GM23248 (cell line): ENCODE measurements at regions not wholly inside any gene's neighbourhood (a gene's known extent, or its start where the extent isn't known, plus 50 kb on each side); places are given as distances from the start of the nearest gene placed in this dataset.

Experiments
- DNase-seq: peaks from one replicate; pipeline ENCODE4 v3.0.0-alpha.2; 2015
- H2AFZ ChIP-seq: fragments of 200-600 bp; sonication (generic); 2 replicates; pipeline ENCODE4 v1.6.1; 2016; ENCODE audit warnings: antibody characterized with exemption
- H3F3A ChIP-seq: fragments of 200-600 bp; sonication (generic); 2 replicates; pipeline ENCODE4 v1.6.1; 2016; ENCODE audit warnings: mild to moderate bottlenecking, antibody characterized with exemption, mixed run types; ENCODE audit not compliant: insufficient read depth
- H3K27ac ChIP-seq: fragments of 200-600 bp; sonication (generic); 2 replicates; pipeline ENCODE4 v1.5.1; 2016; ENCODE audit warnings: mild to moderate bottlenecking
- H3K27me3 ChIP-seq: fragments of 200-600 bp; sonication (generic); replicated peaks from 2 replicates; pipeline ENCODE4 v1.6.1; 2016; ENCODE audit warnings: mild to moderate bottlenecking; ENCODE audit not compliant: insufficient read depth
- H3K36me3 ChIP-seq: fragments of 200-600 bp; sonication (generic); 2 replicates; pipeline ENCODE4 v1.6.1; 2016; ENCODE audit warnings: low read depth, mild to moderate bottlenecking
- H3K4me1 ChIP-seq: fragments of 200-600 bp; sonication (generic); 2 replicates; pipeline ENCODE4 v1.6.1; 2016; ENCODE audit warnings: mild to moderate bottlenecking; ENCODE audit not compliant: insufficient read depth
- H3K4me2 ChIP-seq: fragments of 200-600 bp; sonication (generic); one replicate; pipeline ENCODE4 v1.6.1; 2016; ENCODE audit warnings: mild to moderate bottlenecking; ENCODE audit not compliant: unreplicated experiment
- H3K4me3 ChIP-seq: fragments of 200-600 bp; sonication (generic); 2 replicates; pipeline ENCODE4 v1.5.1; 2016; ENCODE audit warnings: mild to moderate bottlenecking
- H3K79me2 ChIP-seq: fragments of 200-600 bp; sonication (generic); 2 replicates; pipeline ENCODE4 v1.6.1; 2016; ENCODE audit warnings: mild to moderate bottlenecking; ENCODE audit not compliant: insufficient read depth
- H3K9ac ChIP-seq: fragments of 200-600 bp; sonication (generic); 2 replicates; pipeline ENCODE4 v1.6.1; 2016; ENCODE audit warnings: mild to moderate bottlenecking
- H3K9me2 ChIP-seq: fragments of 200-600 bp; sonication (generic); 2 replicates; pipeline ENCODE4 v1.6.1; 2016; ENCODE audit warnings: mixed run types, mild to moderate bottlenecking, moderate library complexity; ENCODE audit not compliant: insufficient read depth
- H3K9me3 ChIP-seq: fragments of 200-600 bp; sonication (generic); one replicate; pipeline ENCODE4 v1.6.1; 2017; ENCODE audit warnings: low read depth
- H4K20me1 ChIP-seq: fragments of 200-600 bp; sonication (generic); 2 replicates; pipeline ENCODE4 v1.6.0; 2016; ENCODE audit not compliant: insufficient read depth
- EZH2 ChIP-seq: fragments of 200-600 bp; sonication (generic); IDR thresholded peaks from 2 replicates; pipeline ENCODE4 v1.6.1; 2018; ENCODE audit warnings: antibody characterized with exemption, mild to moderate bottlenecking; ENCODE audit not compliant: insufficient read depth, poor library complexity, severe bottlenecking
- EZH2phosphoT487 ChIP-seq: fragments of 200-600 bp; sonication (generic); IDR thresholded peaks from 2 replicates; pipeline ENCODE4 v1.6.1; 2018; ENCODE audit warnings: antibody characterized with exemption, moderate library complexity, mild to moderate bottlenecking, low read depth; ENCODE audit not compliant: insufficient read depth
- WGBS, 2 experiments: methylation state at CpG; one replicate each; pipeline ENCODE4 v1.1.6; 2015 to 2017; ENCODE audit warnings: low lambda C conversion rate in 2 of 2, low coverage in 1 of 2; ENCODE audit errors: missing lambda C conversion rate in 2 of 2; 5-methylcytosine and 5-hydroxymethylcytosine counted together
- in situ Hi-C: fragments of 300-500 bp; cut with MboI; formaldehyde crosslinking; loops from 2 replicates; pipeline ENCODE4 v1.15.0; 2020

GRCh38 chr2:15768142-15768541, 172.2 kb upstream of the MYCN start:
- no peaks in the 10 kb centered on the region for H3F3A ChIP-seq
- in situ Hi-C loops = no loop called here
- H3K79me2 ChIP-seq = no peaks in the 10 kb centered on the region
- no peaks in the 10 kb centered on the region for H3K9me3 ChIP-seq
- H3K4me2 ChIP-seq = no peak overlapping the region
- DNase-seq = no peak
- H3K27me3 ChIP-seq = no peaks in the 10 kb centered on the region
- H4K20me1 ChIP-seq = no peaks in the 10 kb centered on the region
- H3K9me2 ChIP-seq = no peaks in the 10 kb centered on the region
- H2AFZ ChIP-seq = no peak overlapping the region
- no peak for TF ChIP-seq EZH2phosphoT487
- no peak for TF ChIP-seq EZH2
- 64 to 74% methylated on average over 7 of the region's 7 CpGs for WGBS, 2 experiments
- no peak overlapping the region for H3K9ac ChIP-seq
- H3K4me3 ChIP-seq = no peak overlapping the region
- H3K4me1 ChIP-seq = no peaks in the 10 kb centered on the region
- H3K27ac ChIP-seq = no peak overlapping the region
- H3K36me3 ChIP-seq = no peaks in the 10 kb centered on the region

DNA sequence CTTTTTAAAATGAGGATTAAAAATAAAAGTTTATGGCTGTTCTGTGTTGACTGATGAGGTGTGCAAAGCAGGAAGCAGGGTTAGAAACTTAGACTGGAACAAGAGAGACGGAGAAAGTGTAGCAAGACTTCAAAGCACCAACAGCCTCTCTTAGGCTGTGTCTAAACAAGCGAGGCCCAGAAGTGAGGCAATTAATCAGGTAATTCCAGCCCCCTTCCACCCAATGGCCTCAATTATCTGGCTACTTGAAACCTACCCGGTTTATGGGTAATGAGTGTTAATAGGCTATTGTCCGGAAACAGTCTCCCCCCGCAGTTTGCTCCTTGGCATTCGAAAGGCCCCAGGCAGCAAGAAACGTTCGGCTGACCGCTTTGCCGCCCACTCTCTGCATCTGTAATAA, 171.7 kb upstream of the MYCN start:
- H3K27me3 ChIP-seq = no peaks in the 10 kb centered on the region
- H4K20me1 ChIP-seq = no peaks in the 10 kb centered on the region
- H3K4me3 ChIP-seq = no peak overlapping the region
- H3F3A ChIP-seq = no peaks in the 10 kb centered on the region
- H3K4me1 ChIP-seq = no peaks in the 10 kb centered on the region
- in situ Hi-C loops = no loop called here
- H2AFZ ChIP-seq = no peak overlapping the region
- no peak overlapping the region for H3K9ac ChIP-seq
- no peak for DNase-seq
- H3K9me2 ChIP-seq = no peaks in the 10 kb centered on the region
- no peak overlapping the region for H3K27ac ChIP-seq
- H3K9me3 ChIP-seq = no peaks in the 10 kb centered on the region
- H3K4me2 ChIP-seq = no peak overlapping the region
- H3K36me3 ChIP-seq = no peaks in the 10 kb centered on the region
- no peaks in the 10 kb centered on the region for H3K79me2 ChIP-seq
- WGBS, 2 experiments = 34 to 37% methylated on average over 10 of the region's 10 CpGs
- TF ChIP-seq EZH2 (no peak), EZH2phosphoT487 (no peak)

DNA sequence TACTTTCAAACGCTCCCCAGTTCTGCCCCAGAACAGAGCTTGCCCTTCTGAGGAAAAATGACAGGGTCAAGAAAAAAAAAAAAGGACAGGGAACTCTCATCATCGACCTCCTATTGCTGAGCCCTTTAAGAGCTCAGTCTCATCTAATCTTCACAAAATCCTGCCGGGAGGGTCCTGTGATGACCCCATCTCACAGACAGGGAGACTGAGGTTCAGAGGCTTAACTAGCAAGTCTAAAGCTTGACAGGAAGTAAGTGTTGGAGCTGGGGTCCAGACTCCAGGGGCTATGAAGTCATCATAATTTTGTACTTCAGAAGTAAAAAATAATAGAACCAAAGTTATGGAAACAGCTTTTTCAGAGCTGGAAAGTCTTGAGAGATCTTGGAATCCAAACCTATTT, 171.1 kb upstream of the MYCN start:
- in situ Hi-C loops = no loop called here
- TF ChIP-seq EZH2 = no peak
- H3K27me3 ChIP-seq = no peaks in the 10 kb centered on the region
- no peaks in the 10 kb centered on the region for H3K9me3 ChIP-seq
- no peaks in the 10 kb centered on the region for H3K79me2 ChIP-seq
- H3K9ac ChIP-seq = no peak overlapping the region
- H3K36me3 ChIP-seq = no peaks in the 10 kb centered on the region
- no peaks in the 10 kb centered on the region for H3K9me2 ChIP-seq
- 36 to 37% methylated on average over 3 of the region's 3 CpGs for WGBS, 2 experiments
- no peak overlapping the region for H3K27ac ChIP-seq
- DNase-seq = no peak
- no peak overlapping the region for H3K4me3 ChIP-seq
- no peaks in the 10 kb centered on the region for H3K4me1 ChIP-seq
- no peak overlapping the region for H2AFZ ChIP-seq
- H4K20me1 ChIP-seq = no peaks in the 10 kb centered on the region
- no peak overlapping the region for H3K4me2 ChIP-seq
- no peaks in the 10 kb centered on the region for H3F3A ChIP-seq

GRCh38 chr2:15769676-15770547, 170.4 kb upstream of the MYCN start:
- 59 to 66% methylated on average over 13 to 17 of the region's 17 CpGs for WGBS, 2 experiments
- Histone ChIP-seq H3K27ac (no peak overlapping the region), H3K27me3 (no peaks in the 10 kb centered on the region), H3K9me3 (no peaks in the 10 kb centered on the region), H3K79me2 (no peaks in the 10 kb centered on the region), H3K4me2 (no peak overlapping the region), H2AFZ (no peak overlapping the region), H3F3A (no peaks in the 10 kb centered on the region), H3K4me1 (no peaks in the 10 kb centered on the region), H3K9me2 (no peaks in the 10 kb centered on the region), H4K20me1 (no peaks in the 10 kb centered on the region), H3K4me3 (no peak overlapping the region), H3K9ac (no peak overlapping the region), H3K36me3 (no peaks in the 10 kb centered on the region)
- DNase-seq = no peak
- in situ Hi-C loops = no loop called here
- no peak for TF ChIP-seq EZH2phosphoT487
- TF ChIP-seq EZH2 = no peak

- no peaks in the 10 kb centered on the region for H3K9me3 ChIP-seq
- H3K4me3 ChIP-seq = no peak overlapping the region
- no peak for DNase-seq
- no peaks in the 10 kb centered on the region for H3F3A ChIP-seq
- no peaks in the 10 kb centered on the region for H3K79me2 ChIP-seq
- H3K27ac ChIP-seq = no peak overlapping the region
- no peak overlapping the region for H2AFZ ChIP-seq
- H3K4me1 ChIP-seq = no peaks in the 10 kb centered on the region
- in situ Hi-C loops = no loop called here
- no peaks in the 10 kb centered on the region for H3K36me3 ChIP-seq
- no peaks in the 10 kb centered on the region for H3K27me3 ChIP-seq
- no peaks in the 10 kb centered on the region for H4K20me1 ChIP-seq
- no peak overlapping the region for H3K9ac ChIP-seq
- 65 to 76% methylated on average over 10 to 12 of the region's 12 CpGs for WGBS, 2 experiments
- no peak overlapping the region for H3K4me2 ChIP-seq
- no peak for TF ChIP-seq EZH2phosphoT487
- no peak for TF ChIP-seq EZH2
- no peaks in the 10 kb centered on the region for H3K9me2 ChIP-seq
Measured at GRCh38 chr2:15770606-15771005, 169.7 kb upstream of the MYCN start.
